NCI-H345 treated with DMSO at 0.1 percent for 48 hours (cell line): ENCODE measurements at regions not wholly inside any gene's neighbourhood (a gene's known extent, or its start where the extent isn't known, plus 50 kb on each side); places are given as distances from the start of the nearest gene placed in this dataset.

ENCODE experiments used
- DNase-seq: peaks from one replicate; lab custom pipeline; 2025; ENCODE audit not compliant: unreplicated experiment; lab: John Stamatoyannopoulos, UW

- no peak for DNase-seq
Observed at GRCh38 chr6:159118924-159119323, 50.3 kb upstream of the FNDC1 start.

GRCh38 chr6:159117563-159117962 is 51.6 kb upstream of the FNDC1 start:
- DNase-seq, result no peak

GRCh38 chr6:159117046-159117445 is 52.2 kb upstream of the FNDC1 start:
- no peak for DNase-seq

- no peak for DNase-seq
Observed at GRCh38 chr6:159116343-159116742, 52.9 kb upstream of the FNDC1 start.

GRCh38 chr6:159114569-159114968 is 54.6 kb upstream of the FNDC1 start:
- no peak for DNase-seq

GRCh38 chr6:159113223-159113622 is 56.0 kb upstream of the FNDC1 start:
- DNase-seq, result no peak

- no peak for DNase-seq
Observed at GRCh38 chr6:159112714-159113113, 56.5 kb upstream of the FNDC1 start.

GRCh38 chr6:159110748-159111147 is 58.5 kb upstream of the FNDC1 start:
- DNase-seq, result no peak

- no peak for DNase-seq
Observed at GRCh38 chr6:159110013-159110412, 59.2 kb upstream of the FNDC1 start.

GRCh38 chr6:159109391-159109790 is 59.8 kb upstream of the FNDC1 start:
- no peak for DNase-seq

- DNase-seq, result no peak
Observed at GRCh38 chr6:159108426-159108985, 60.7 kb upstream of the FNDC1 start.

- no peak for DNase-seq
Observed at GRCh38 chr6:159107451-159108260, 61.5 kb upstream of the FNDC1 start.

- DNase-seq, result peak; percentile 16
Observed at GRCh38 chr6:159106627-159107241, 61.9 kb upstream of the TAGAP start.

- DNase-seq, result no peak
Observed at GRCh38 chr6:159105716-159106115, 60.9 kb upstream of the TAGAP start.

GRCh38 chr6:159104931-159105330 is 60.1 kb upstream of the TAGAP start:
- peak; percentile 59 for DNase-seq

- DNase-seq, result peak; percentile 15
Observed at GRCh38 chr6:159104163-159104925, 59.6 kb upstream of the TAGAP start.

- DNase-seq, result no peak
Observed at GRCh38 chr6:159103396-159104162, 58.8 kb upstream of the TAGAP start.

GRCh38 chr6:159102373-159103160 is 57.8 kb upstream of the TAGAP start:
- no peak for DNase-seq

- DNase-seq, result no peak
Observed at GRCh38 chr6:159101656-159102055, 56.9 kb upstream of the TAGAP start.
